ENCODE measurements at regions not wholly inside any gene's neighbourhood (a gene's known extent, or its start where the extent isn't known, plus 50 kb on each side); places are given as distances from the start of the nearest gene placed in this dataset.

- H2AFZ ChIP-seq (ENCODE audit: low read length) = no peak overlapping the region
- no peaks in the 10 kb centered on the region for H3K36me3 ChIP-seq (ENCODE audit: control insufficient read depth, insufficient read depth, low read length)
- H3K9ac ChIP-seq (ENCODE audit: insufficient read depth, low read length) = no peak overlapping the region
- H3K27ac ChIP-seq (ENCODE audit: insufficient read depth, low read length) = no peak overlapping the region
- no peaks in the 10 kb centered on the region for H4K20me1 ChIP-seq (ENCODE audit: control insufficient read depth, extremely low read depth, insufficient read depth, low read length)
- H3K79me2 ChIP-seq (ENCODE audit: control insufficient read depth, insufficient read depth, low read length) = no peaks in the 10 kb centered on the region
- peak in 1 of 2 donors; percentile 15 for DNase-seq (ENCODE audit: low read depth in 2 of 2)
- H3K9me3 ChIP-seq (ENCODE audit: control insufficient read depth, insufficient read depth, low read depth, low read length) = no peaks in the 10 kb centered on the region
- TF ChIP-seq EZH2 (IDR thresholded peaks at IDR 0.05; ENCODE audit: low read length, missing control alignments) (no peak), CTCF (conservative IDR thresholded peaks at IDR 0.05 in 1 of 2, IDR thresholded peaks at IDR 0.05 in 1 of 2; ENCODE audit: low read depth in 1 of 2, low read length in 2 of 2) (no peak)
- no peaks in the 10 kb centered on the region for H3K27me3 ChIP-seq (ENCODE audit: control insufficient read depth, insufficient read depth, low read length)
- H3K4me3 ChIP-seq (replicated peaks in 1 of 4; ENCODE audit: control extremely low read depth in 1 of 4, insufficient read depth in 1 of 4, low read depth in 3 of 4, low read length in 4 of 4) = no peak overlapping the region
- no peak overlapping the region for H3K4me2 ChIP-seq (ENCODE audit: extremely low read depth, insufficient read depth, low read length)
- H3K4me1 ChIP-seq (ENCODE audit: control insufficient read depth, extremely low read depth, insufficient read depth, low read length) = no peaks in the 10 kb centered on the region
Measured at GRCh38 chr1:164907666-164908065, 348.7 kb downstream of the PBX1 start.

GRCh38 chr1:164905869-164906268 is 346.9 kb downstream of the PBX1 start:
- Histone ChIP-seq H3K9me3 (ENCODE audit: control insufficient read depth, insufficient read depth, low read depth, low read length) (no peaks in the 10 kb centered on the region), H3K27me3 (ENCODE audit: control insufficient read depth, insufficient read depth, low read length) (no peaks in the 10 kb centered on the region), H2AFZ (ENCODE audit: low read length) (no peak overlapping the region), H3K4me3 (replicated peaks in 1 of 4; ENCODE audit: control extremely low read depth in 1 of 4, insufficient read depth in 1 of 4, low read depth in 3 of 4, low read length in 4 of 4) (no peak overlapping the region), H3K79me2 (ENCODE audit: control insufficient read depth, insufficient read depth, low read length) (no peaks in the 10 kb centered on the region), H3K4me2 (ENCODE audit: extremely low read depth, insufficient read depth, low read length) (no peak overlapping the region), H3K4me1 (ENCODE audit: control insufficient read depth, extremely low read depth, insufficient read depth, low read length) (no peaks in the 10 kb centered on the region), H4K20me1 (ENCODE audit: control insufficient read depth, extremely low read depth, insufficient read depth, low read length) (no peaks in the 10 kb centered on the region), H3K36me3 (ENCODE audit: control insufficient read depth, insufficient read depth, low read length) (no peaks in the 10 kb centered on the region), H3K9ac (ENCODE audit: insufficient read depth, low read length) (no peak overlapping the region), H3K27ac (ENCODE audit: insufficient read depth, low read length) (no peak overlapping the region)
- TF ChIP-seq CTCF (conservative IDR thresholded peaks at IDR 0.05 in 1 of 2, IDR thresholded peaks at IDR 0.05 in 1 of 2; ENCODE audit: low read depth in 1 of 2, low read length in 2 of 2) (no peak), EZH2 (IDR thresholded peaks at IDR 0.05; ENCODE audit: low read length, missing control alignments) (no peak)
- DNase-seq (ENCODE audit: low read depth in 2 of 2) = no peak

- no peak for DNase-seq (ENCODE audit: low read depth in 2 of 2)
- H2AFZ ChIP-seq (ENCODE audit: low read length) = no peak overlapping the region
Measured at GRCh38 chr1:164902491-164902890, 343.5 kb downstream of the PBX1 start.

More at GRCh38 chr1:164902491-164902890, 343.5 kb downstream of the PBX1 start:
- H3K4me1 ChIP-seq (ENCODE audit: control insufficient read depth, extremely low read depth, insufficient read depth, low read length) = no peaks in the 10 kb centered on the region
- no peak overlapping the region for H3K9ac ChIP-seq (ENCODE audit: insufficient read depth, low read length)
- no peak overlapping the region for H3K4me3 ChIP-seq (replicated peaks in 1 of 4; ENCODE audit: control extremely low read depth in 1 of 4, insufficient read depth in 1 of 4, low read depth in 3 of 4, low read length in 4 of 4)
- H3K27ac ChIP-seq (ENCODE audit: insufficient read depth, low read length) = no peak overlapping the region
- H4K20me1 ChIP-seq (ENCODE audit: control insufficient read depth, extremely low read depth, insufficient read depth, low read length) = no peaks in the 10 kb centered on the region
- H3K79me2 ChIP-seq (ENCODE audit: control insufficient read depth, insufficient read depth, low read length) = no peaks in the 10 kb centered on the region
- H3K4me2 ChIP-seq (ENCODE audit: extremely low read depth, insufficient read depth, low read length) = no peak overlapping the region
- H3K36me3 ChIP-seq (ENCODE audit: control insufficient read depth, insufficient read depth, low read length) = no peaks in the 10 kb centered on the region
- no peak for TF ChIP-seq CTCF (conservative IDR thresholded peaks at IDR 0.05 in 1 of 2, IDR thresholded peaks at IDR 0.05 in 1 of 2; ENCODE audit: low read depth in 1 of 2, low read length in 2 of 2)
- no peak for TF ChIP-seq EZH2 (IDR thresholded peaks at IDR 0.05; ENCODE audit: low read length, missing control alignments)
- H3K9me3 ChIP-seq (ENCODE audit: control insufficient read depth, insufficient read depth, low read depth, low read length) = no peaks in the 10 kb centered on the region
- H3K27me3 ChIP-seq (ENCODE audit: control insufficient read depth, insufficient read depth, low read length) = no peaks in the 10 kb centered on the region
